ENCODE measurements at regions not wholly inside any gene's neighbourhood (a gene's known extent, or its start where the extent isn't known, plus 50 kb on each side); places are given as distances from the start of the nearest gene placed in this dataset.

- TF ChIP-seq CTCF (IDR thresholded peaks at IDR 0.05; ENCODE audit: low read length) (no peak), EZH2phosphoT487 (IDR thresholded peaks at IDR 0.05; ENCODE audit: low read length) (no peak), EZH2 (optimal IDR thresholded peaks at IDR 0.05; ENCODE audit: low read depth, low read length) (no peak)
These were observed 245.5 kb upstream of the HS6ST1 start for GRCh38 chr2:128564131-128564530.
